ENCODE measurements at regions not wholly inside any gene's neighbourhood (a gene's known extent, or its start where the extent isn't known, plus 50 kb on each side); places are given as distances from the start of the nearest gene placed in this dataset.
"Not testable (repeated sequence)": the region's sequence is repeated elsewhere in the genome, so short reads cannot be mapped to it uniquely, and the experiment has no call there.

DNA sequence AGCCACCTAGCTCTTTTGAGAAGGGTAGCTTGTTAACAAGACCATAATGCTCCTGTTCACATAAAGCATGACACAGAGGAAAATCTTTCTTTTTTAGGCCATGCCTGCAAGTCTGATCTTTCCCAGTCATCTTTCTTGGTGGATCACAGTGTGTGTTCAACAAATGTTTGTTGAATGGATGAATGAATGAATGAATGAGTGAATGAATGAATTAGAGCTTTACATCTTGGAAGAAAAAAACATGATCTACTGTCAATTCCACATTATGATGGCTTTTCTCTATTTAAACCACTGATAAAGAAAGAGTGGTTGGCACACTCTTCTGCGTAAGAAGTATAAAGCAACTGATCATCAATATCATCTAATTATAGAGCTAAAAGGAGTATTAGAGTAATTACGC is 148.7 kb downstream of the CCDC71L start:
- Histone ChIP-seq H3K4me3 (ENCODE audit: low read length in 2 of 2) (no peak overlapping the region), H3K27me3 (ENCODE audit: control insufficient read depth in 2 of 2, insufficient read depth in 2 of 2, low read length in 2 of 2) (no peaks in the 10 kb centered on the region), H3K27ac (ENCODE audit: low read depth in 2 of 2, low read length in 2 of 2) (no peak overlapping the region), H3K4me1 (ENCODE audit: control insufficient read depth in 2 of 2, insufficient read depth in 2 of 2, low read length in 2 of 2) (no peaks in the 10 kb centered on the region), H3K9me3 (ENCODE audit: control insufficient read depth in 2 of 2, low read length in 2 of 2) (no peaks in the 10 kb centered on the region), H3K9ac (ENCODE audit: low read depth in 1 of 2, low read length in 2 of 2) (no peak overlapping the region), H3K36me3 (ENCODE audit: control insufficient read depth in 2 of 2, insufficient read depth in 2 of 2, low read length in 2 of 2) (no peaks in the 10 kb centered on the region)

- H3K4me1 ChIP-seq (ENCODE audit: control insufficient read depth in 2 of 2, insufficient read depth in 2 of 2, low read length in 2 of 2), result no peaks in the 10 kb centered on the region
- no peaks in the 10 kb centered on the region for H3K27me3 ChIP-seq (ENCODE audit: control insufficient read depth in 2 of 2, insufficient read depth in 2 of 2, low read length in 2 of 2)
- no peak overlapping the region for H3K4me3 ChIP-seq (ENCODE audit: low read length in 2 of 2)
- no peak overlapping the region for H3K27ac ChIP-seq (ENCODE audit: low read depth in 2 of 2, low read length in 2 of 2)
- no peaks in the 10 kb centered on the region for H3K36me3 ChIP-seq (ENCODE audit: control insufficient read depth in 2 of 2, insufficient read depth in 2 of 2, low read length in 2 of 2)
- no peaks in the 10 kb centered on the region for H3K9me3 ChIP-seq (ENCODE audit: control insufficient read depth in 2 of 2, low read length in 2 of 2)
- H3K9ac ChIP-seq (ENCODE audit: low read depth in 1 of 2, low read length in 2 of 2), result no peak overlapping the region
Observed at GRCh38 chr7:106504645-106505044, 156.3 kb downstream of the CCDC71L start.

- no peak overlapping the region for H3K4me3 ChIP-seq (ENCODE audit: low read length in 2 of 2)
- H3K9ac ChIP-seq (ENCODE audit: low read depth in 1 of 2, low read length in 2 of 2), result no peak overlapping the region
- no peaks in the 10 kb centered on the region for H3K4me1 ChIP-seq (ENCODE audit: control insufficient read depth in 2 of 2, insufficient read depth in 2 of 2, low read length in 2 of 2)
- H3K36me3 ChIP-seq (ENCODE audit: control insufficient read depth in 2 of 2, insufficient read depth in 2 of 2, low read length in 2 of 2), result no peaks in the 10 kb centered on the region
- no peaks in the 10 kb centered on the region for H3K9me3 ChIP-seq (ENCODE audit: control insufficient read depth in 2 of 2, low read length in 2 of 2)
- no peaks in the 10 kb centered on the region for H3K27me3 ChIP-seq (ENCODE audit: control insufficient read depth in 2 of 2, insufficient read depth in 2 of 2, low read length in 2 of 2)
- no peak overlapping the region for H3K27ac ChIP-seq (ENCODE audit: low read depth in 2 of 2, low read length in 2 of 2)
Observed at GRCh38 chr7:106504207-106504606, 156.8 kb downstream of the CCDC71L start.

- no peaks in the 10 kb centered on the region for H3K36me3 ChIP-seq (ENCODE audit: control insufficient read depth in 2 of 2, insufficient read depth in 2 of 2, low read length in 2 of 2)
- no peaks in the 10 kb centered on the region for H3K9me3 ChIP-seq (ENCODE audit: control insufficient read depth in 2 of 2, low read length in 2 of 2)
- H3K9ac ChIP-seq (ENCODE audit: low read depth in 1 of 2, low read length in 2 of 2), result no peak overlapping the region
- no peak overlapping the region for H3K4me3 ChIP-seq (ENCODE audit: low read length in 2 of 2)
- H3K27me3 ChIP-seq (ENCODE audit: control insufficient read depth in 2 of 2, insufficient read depth in 2 of 2, low read length in 2 of 2), result no peaks in the 10 kb centered on the region
- H3K27ac ChIP-seq (ENCODE audit: low read depth in 2 of 2, low read length in 2 of 2), result no peak overlapping the region
- no peaks in the 10 kb centered on the region for H3K4me1 ChIP-seq (ENCODE audit: control insufficient read depth in 2 of 2, insufficient read depth in 2 of 2, low read length in 2 of 2)
Observed at GRCh38 chr7:106503626-106504025, 157.3 kb downstream of the CCDC71L start.

- Histone ChIP-seq H3K4me1 (ENCODE audit: control insufficient read depth in 2 of 2, insufficient read depth in 2 of 2, low read length in 2 of 2) (no peaks in the 10 kb centered on the region), H3K9ac (ENCODE audit: low read depth in 1 of 2, low read length in 2 of 2) (no peak overlapping the region), H3K4me3 (ENCODE audit: low read length in 2 of 2) (no peak overlapping the region), H3K36me3 (ENCODE audit: control insufficient read depth in 2 of 2, insufficient read depth in 2 of 2, low read length in 2 of 2) (no peaks in the 10 kb centered on the region), H3K27ac (ENCODE audit: low read depth in 2 of 2, low read length in 2 of 2) (no peak overlapping the region), H3K9me3 (ENCODE audit: control insufficient read depth in 2 of 2, low read length in 2 of 2) (no peaks in the 10 kb centered on the region), H3K27me3 (ENCODE audit: control insufficient read depth in 2 of 2, insufficient read depth in 2 of 2, low read length in 2 of 2) (no peaks in the 10 kb centered on the region)
Observed at GRCh38 chr7:106501605-106502580, 159.1 kb downstream of the CCDC71L start.

DNA sequence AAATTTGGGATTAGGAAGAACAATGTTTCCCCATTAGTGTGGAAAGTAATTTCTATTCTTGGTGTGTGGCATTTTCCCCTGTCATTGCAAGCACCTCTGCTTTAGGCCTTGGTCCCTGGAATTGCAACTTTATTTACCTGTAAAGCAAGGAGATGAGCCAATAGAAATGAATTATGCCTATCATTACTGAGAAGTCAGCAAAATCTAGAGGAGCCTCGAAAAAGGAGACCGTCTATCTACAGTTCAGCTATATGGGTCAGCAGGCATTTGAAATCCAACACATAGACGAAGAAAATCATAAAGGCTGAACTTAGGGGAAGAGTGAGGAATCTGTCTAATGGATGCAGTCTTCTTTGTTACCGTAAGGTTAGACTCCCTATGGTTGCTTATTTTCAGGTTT is 161.1 kb downstream of the CCDC71L start:
- no peaks in the 10 kb centered on the region for H3K36me3 ChIP-seq (ENCODE audit: control insufficient read depth in 2 of 2, insufficient read depth in 2 of 2, low read length in 2 of 2)
- H3K4me1 ChIP-seq (ENCODE audit: control insufficient read depth in 2 of 2, insufficient read depth in 2 of 2, low read length in 2 of 2), result no peaks in the 10 kb centered on the region
- H3K4me3 ChIP-seq (ENCODE audit: low read length in 2 of 2), result no peak overlapping the region
- no peak overlapping the region for H3K27ac ChIP-seq (ENCODE audit: low read depth in 2 of 2, low read length in 2 of 2)
- no peak overlapping the region for H3K9ac ChIP-seq (ENCODE audit: low read depth in 1 of 2, low read length in 2 of 2)
- no peaks in the 10 kb centered on the region for H3K27me3 ChIP-seq (ENCODE audit: control insufficient read depth in 2 of 2, insufficient read depth in 2 of 2, low read length in 2 of 2)
- H3K9me3 ChIP-seq (ENCODE audit: control insufficient read depth in 2 of 2, low read length in 2 of 2), result no peaks in the 10 kb centered on the region

GRCh38 chr7:106498005-106498404 is 163.0 kb downstream of the CCDC71L start:
- not testable (repeated sequence) for H3K4me3 ChIP-seq (ENCODE audit: low read length in 2 of 2); H3K9ac ChIP-seq (ENCODE audit: low read depth in 1 of 2, low read length in 2 of 2); H3K27ac ChIP-seq (ENCODE audit: low read depth in 2 of 2, low read length in 2 of 2); H3K4me1 ChIP-seq (ENCODE audit: control insufficient read depth in 2 of 2, insufficient read depth in 2 of 2, low read length in 2 of 2); H3K9me3 ChIP-seq (ENCODE audit: control insufficient read depth in 2 of 2, low read length in 2 of 2); H3K36me3 ChIP-seq (ENCODE audit: control insufficient read depth in 2 of 2, insufficient read depth in 2 of 2, low read length in 2 of 2); H3K27me3 ChIP-seq (ENCODE audit: control insufficient read depth in 2 of 2, insufficient read depth in 2 of 2, low read length in 2 of 2)

DNA sequence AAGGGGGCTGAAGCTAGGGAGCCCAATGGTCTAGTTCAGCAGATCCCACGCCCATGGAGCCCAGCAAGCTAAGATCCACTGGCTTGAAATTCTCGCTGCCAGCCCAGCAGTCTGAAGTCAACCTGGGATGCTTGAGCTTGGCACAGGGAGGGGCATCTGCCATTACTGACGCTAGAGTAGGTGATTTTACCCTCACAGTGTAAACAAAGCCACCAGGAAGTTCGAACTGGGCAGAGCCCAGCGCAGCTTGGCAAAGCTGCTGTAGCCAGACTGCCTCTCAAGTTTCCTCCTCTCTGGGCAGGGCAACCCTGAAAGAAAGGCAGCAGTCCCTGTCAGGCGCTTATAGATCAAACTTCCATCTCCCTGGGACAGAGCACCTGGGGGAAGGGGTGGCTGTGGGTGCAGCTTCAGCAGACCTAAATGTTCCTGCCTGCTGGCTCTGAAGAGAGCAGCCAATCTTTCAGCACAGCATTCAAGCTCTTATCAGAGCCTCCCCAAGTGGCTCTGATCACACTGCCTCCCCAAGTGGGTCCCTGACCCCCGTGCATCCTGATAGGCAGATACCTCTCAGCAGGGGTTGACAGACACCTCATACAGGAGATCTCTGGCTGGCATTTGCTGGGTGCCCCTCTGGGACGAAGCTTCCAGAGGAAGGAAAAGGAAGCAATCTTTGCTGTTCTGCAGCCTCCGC is 167.8 kb downstream of the CCDC71L start:
- Histone ChIP-seq H3K36me3 (ENCODE audit: control insufficient read depth in 2 of 2, insufficient read depth in 2 of 2, low read length in 2 of 2) (no peaks in the 10 kb centered on the region), H3K9me3 (ENCODE audit: control insufficient read depth in 2 of 2, low read length in 2 of 2) (no peaks in the 10 kb centered on the region), H3K27me3 (ENCODE audit: control insufficient read depth in 2 of 2, insufficient read depth in 2 of 2, low read length in 2 of 2) (no peaks in the 10 kb centered on the region), H3K4me1 (ENCODE audit: control insufficient read depth in 2 of 2, insufficient read depth in 2 of 2, low read length in 2 of 2) (no peaks in the 10 kb centered on the region), H3K4me3 (ENCODE audit: low read length in 2 of 2) (no peak overlapping the region), H3K9ac (ENCODE audit: low read depth in 1 of 2, low read length in 2 of 2) (no peak overlapping the region), H3K27ac (ENCODE audit: low read depth in 2 of 2, low read length in 2 of 2) (no peak overlapping the region)

DNA sequence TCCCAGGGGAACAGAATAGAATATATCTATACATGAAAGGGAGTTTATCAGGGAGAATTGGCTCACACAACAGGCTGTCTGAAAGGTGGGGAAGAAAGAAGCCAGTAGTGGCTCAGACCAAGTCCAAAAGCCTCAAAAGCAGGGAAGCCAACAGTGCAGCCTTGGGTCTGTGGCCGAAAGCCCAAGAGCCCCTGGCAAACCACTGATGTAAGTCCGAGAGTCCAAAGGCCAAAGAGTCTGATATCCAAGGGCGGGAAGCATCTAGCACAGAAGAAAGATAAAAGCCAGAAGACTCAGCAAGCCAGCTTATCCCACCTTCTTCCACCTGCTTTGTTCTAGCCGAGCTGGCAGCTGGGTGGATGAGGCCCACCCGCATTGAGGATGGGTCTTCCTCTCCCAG is 172.5 kb downstream of the CCDC71L start:
- no peak overlapping the region for H3K9ac ChIP-seq (ENCODE audit: low read depth in 1 of 2, low read length in 2 of 2)
- no peaks in the 10 kb centered on the region for H3K36me3 ChIP-seq (ENCODE audit: control insufficient read depth in 2 of 2, insufficient read depth in 2 of 2, low read length in 2 of 2)
- H3K9me3 ChIP-seq (ENCODE audit: control insufficient read depth in 2 of 2, low read length in 2 of 2), result no peaks in the 10 kb centered on the region
- no peaks in the 10 kb centered on the region for H3K27me3 ChIP-seq (ENCODE audit: control insufficient read depth in 2 of 2, insufficient read depth in 2 of 2, low read length in 2 of 2)
- no peaks in the 10 kb centered on the region for H3K4me1 ChIP-seq (ENCODE audit: control insufficient read depth in 2 of 2, insufficient read depth in 2 of 2, low read length in 2 of 2)
- H3K27ac ChIP-seq (ENCODE audit: low read depth in 2 of 2, low read length in 2 of 2), result no peak overlapping the region
- no peak overlapping the region for H3K4me3 ChIP-seq (ENCODE audit: low read length in 2 of 2)

- H3K27ac ChIP-seq (ENCODE audit: low read depth in 2 of 2, low read length in 2 of 2), result no peak overlapping the region
- H3K9me3 ChIP-seq (ENCODE audit: control insufficient read depth in 2 of 2, low read length in 2 of 2), result no peaks in the 10 kb centered on the region
- no peak overlapping the region for H3K9ac ChIP-seq (ENCODE audit: low read depth in 1 of 2, low read length in 2 of 2)
- no peak overlapping the region for H3K4me3 ChIP-seq (ENCODE audit: low read length in 2 of 2)
- H3K4me1 ChIP-seq (ENCODE audit: control insufficient read depth in 2 of 2, insufficient read depth in 2 of 2, low read length in 2 of 2), result no peaks in the 10 kb centered on the region
- H3K27me3 ChIP-seq (ENCODE audit: control insufficient read depth in 2 of 2, insufficient read depth in 2 of 2, low read length in 2 of 2), result no peaks in the 10 kb centered on the region
- H3K36me3 ChIP-seq (ENCODE audit: control insufficient read depth in 2 of 2, insufficient read depth in 2 of 2, low read length in 2 of 2), result no peaks in the 10 kb centered on the region
Observed at GRCh38 chr7:106487892-106488291, 173.1 kb downstream of the CCDC71L start.

All from mucosa of rectum (tissue), 2 donors.